ENCODE measurements at regions not wholly inside any gene's neighbourhood (a gene's known extent, or its start where the extent isn't known, plus 50 kb on each side); places are given as distances from the start of the nearest gene placed in this dataset.

- Histone ChIP-seq H3K9me3 (replicated peaks; ENCODE audit: control insufficient read depth, insufficient read depth, low read length) (no peaks in the 10 kb centered on the region), H3K9ac (ENCODE audit: control insufficient read depth, insufficient read depth, low read length) (no peak overlapping the region), H3K27me3 (replicated peaks in 1 of 2; ENCODE audit: control insufficient read depth in 2 of 2, insufficient read depth in 2 of 2, low read length in 1 of 2) (peaks cover 0 to 1% of the 10 kb centered on the region in 2 experiments; a peak in 2 of 4 replicates), H2AFZ (ENCODE audit: control insufficient read depth, low read depth, low read length) (no peak overlapping the region), H4K20me1 (ENCODE audit: control insufficient read depth, insufficient read depth) (no peaks in the 10 kb centered on the region), H3K4me2 (ENCODE audit: control insufficient read depth, insufficient read depth) (no peak overlapping the region), H3K36me3 (ENCODE audit: control insufficient read depth in 2 of 2, insufficient read depth in 2 of 2, low read length in 1 of 2) (no peaks in the 10 kb centered on the region), H3K4me1 (ENCODE audit: control insufficient read depth, insufficient read depth, low read length) (no peaks in the 10 kb centered on the region), H3K27ac (ENCODE audit: control insufficient read depth, insufficient read depth) (no peak overlapping the region), H3K4me3 (no peak overlapping the region), H3K79me2 (ENCODE audit: control insufficient read depth, insufficient read depth, low read length) (no peaks in the 10 kb centered on the region)
- intact Hi-C loops (cut with micrococcal nuclease; ENCODE audit: unreplicated experiment) (no loop called here), in situ Hi-C loops (cut with MboI) (no loop called here)
- TF ChIP-seq BCL3 (IDR thresholded peaks at IDR 0.05; ENCODE audit: borderline replicate concordance, insufficient read depth, low read depth, low read length, poor library complexity, severe bottlenecking) = no peak
- TF ChIP-seq POLR2AphosphoS5 (IDR thresholded peaks at IDR 0.05; ENCODE audit: low read length) = no peak
- TF ChIP-seq BMI1 (IDR thresholded peaks at IDR 0.05; ENCODE audit: borderline replicate concordance) = no peak
- no peak for TF ChIP-seq NR2C1 (IDR thresholded peaks at IDR 0.05)
- TF ChIP-seq RAD21 (IDR thresholded peaks at IDR 0.05; ENCODE audit: insufficient read depth, low read depth, low read length) = no peak
- ATAC-seq (no peak), FAIRE-seq (no peak), DNase-seq (ENCODE audit: low read depth, low spot score) (no peak)
- POLR2A ChIA-PET = no interaction called here
- CTCF ChIA-PET = interaction anchor here (0.9 kb wide), 1 partner anchor 16 kb away, joined by 3 read pairs; no protein-coding TSS in a partner anchor
- SMC1A ChIA-PET (ENCODE audit: uncharacterized antibody, unreplicated experiment) = no interaction called here
- no TSS peak for BruUV-seq (replicated peaks)
- RAD21 ChIA-PET (ENCODE audit: unreplicated experiment) = no interaction called here
- 18% methylated on average over 11 of the region's 11 CpGs for WGBS (ENCODE audit: insufficient coverage, insufficient replicate concordance, low lambda C conversion rate, missing lambda C conversion rate)
Observed at GRCh38 chr11:79506734-79507344, 66.0 kb upstream of the TENM4 start.

GRCh38 chr11:79506124-79506523 is 65.3 kb upstream of the TENM4 start:
- ATAC-seq (no peak), FAIRE-seq (no peak), DNase-seq (ENCODE audit: low read depth, low spot score) (no peak)
- ChIA-PET RAD21 (ENCODE audit: unreplicated experiment) (no interaction called here), CTCF (no interaction called here), SMC1A (ENCODE audit: uncharacterized antibody, unreplicated experiment) (no interaction called here), POLR2A (no interaction called here)
- in situ Hi-C loops (cut with MboI) (no loop called here), intact Hi-C loops (cut with micrococcal nuclease; ENCODE audit: unreplicated experiment) (no loop called here)
- BruUV-seq (replicated peaks) = no TSS peak
- WGBS (ENCODE audit: insufficient coverage, insufficient replicate concordance, low lambda C conversion rate, missing lambda C conversion rate) = 25% methylated on average over 3 of the region's 3 CpGs
- Histone ChIP-seq H4K20me1 (ENCODE audit: control insufficient read depth, insufficient read depth) (no peaks in the 10 kb centered on the region), H3K27me3 (replicated peaks in 1 of 2; ENCODE audit: control insufficient read depth in 2 of 2, insufficient read depth in 2 of 2, low read length in 1 of 2) (peaks cover 0 to 1% of the 10 kb centered on the region in 2 experiments; a peak in 2 of 4 replicates), H3K79me2 (ENCODE audit: control insufficient read depth, insufficient read depth, low read length) (no peaks in the 10 kb centered on the region), H3K4me2 (ENCODE audit: control insufficient read depth, insufficient read depth) (no peak overlapping the region), H3K4me3 (no peak overlapping the region), H3K9me3 (replicated peaks; ENCODE audit: control insufficient read depth, insufficient read depth, low read length) (no peaks in the 10 kb centered on the region), H3K36me3 (ENCODE audit: control insufficient read depth in 2 of 2, insufficient read depth in 2 of 2, low read length in 1 of 2) (no peaks in the 10 kb centered on the region), H3K9ac (ENCODE audit: control insufficient read depth, insufficient read depth, low read length) (no peak overlapping the region), H2AFZ (ENCODE audit: control insufficient read depth, low read depth, low read length) (no peak overlapping the region), H3K27ac (ENCODE audit: control insufficient read depth, insufficient read depth) (no peak overlapping the region), H3K4me1 (ENCODE audit: control insufficient read depth, insufficient read depth, low read length) (no peaks in the 10 kb centered on the region)
- no peak for TF ChIP-seq SP1 (IDR thresholded peaks at IDR 0.05; ENCODE audit: low read depth, low read length)
- TF ChIP-seq PKNOX1 (IDR thresholded peaks at IDR 0.05) = no peak
- TF ChIP-seq POLR2AphosphoS5 (IDR thresholded peaks at IDR 0.05; ENCODE audit: low read length) = no peak
- no peak for TF ChIP-seq JUNB (IDR thresholded peaks at IDR 0.05)
- TF ChIP-seq BHLHE40 (IDR thresholded peaks at IDR 0.05; ENCODE audit: borderline replicate concordance in 1 of 2, low read depth in 2 of 2, low read length in 1 of 2) = no peak
- TF ChIP-seq POLR2AphosphoS2 (IDR thresholded peaks at IDR 0.05; ENCODE audit: low read depth, low read length) = no peak
- TF ChIP-seq ATF7 (IDR thresholded peaks at IDR 0.05; ENCODE audit: low read depth) = no peak
- TF ChIP-seq SUPT20H (IDR thresholded peaks at IDR 0.05; ENCODE audit: borderline replicate concordance, control insufficient read depth, low read depth, low read length) = no peak
